HG03460 (cell line): ENCODE measurements at regions not wholly inside any gene's neighbourhood (a gene's known extent, or its start where the extent isn't known, plus 50 kb on each side); places are given as distances from the start of the nearest gene placed in this dataset.

Source experiments
- ATAC-seq: cut with Tn5 transposase; IDR thresholded peaks from one replicate; pipeline ENCODE4 v1.9.1; 2021; ENCODE audit not compliant: unreplicated experiment

- ATAC-seq: no peak
Observed at GRCh38 chr5:58121391-58121790, 338.5 kb downstream of the PLK2 start.

- ATAC-seq: no peak
Observed at GRCh38 chr5:58117542-58117941, 342.3 kb downstream of the PLK2 start.

- no peak for ATAC-seq
Observed at GRCh38 chr5:58116346-58116745, 343.5 kb downstream of the PLK2 start.

GRCh38 chr5:58115811-58116210 is 344.1 kb downstream of the PLK2 start:
- no peak for ATAC-seq

- ATAC-seq: no peak
Observed at GRCh38 chr5:58114324-58114723, 345.6 kb downstream of the PLK2 start.

GRCh38 chr5:58113172-58113571 is 346.7 kb downstream of the PLK2 start:
- ATAC-seq: no peak

GRCh38 chr5:58108511-58108910 is 351.4 kb downstream of the PLK2 start:
- ATAC-seq: no peak

GRCh38 chr5:58107704-58108103 is 352.2 kb downstream of the PLK2 start:
- no peak for ATAC-seq

- no peak for ATAC-seq
Observed at GRCh38 chr5:58106754-58107410, 353.0 kb downstream of the PLK2 start.

GRCh38 chr5:58105836-58106235 is 354.1 kb downstream of the PLK2 start:
- ATAC-seq: no peak

- ATAC-seq: no peak
Observed at GRCh38 chr5:58099257-58099656, 360.6 kb downstream of the PLK2 start.

- no peak for ATAC-seq
Observed at GRCh38 chr5:58094031-58094430, 365.9 kb downstream of the PLK2 start.

GRCh38 chr5:58090704-58091103 is 369.2 kb downstream of the PLK2 start:
- no peak for ATAC-seq

GRCh38 chr5:58088941-58089340 is 370.9 kb downstream of the PLK2 start:
- ATAC-seq: no peak

- no peak for ATAC-seq
Observed at GRCh38 chr5:58087905-58088304, 372.0 kb downstream of the PLK2 start.

GRCh38 chr5:58087123-58087522 is 372.8 kb downstream of the PLK2 start:
- no peak for ATAC-seq

GRCh38 chr5:58085800-58086199 is 374.1 kb downstream of the PLK2 start:
- ATAC-seq: no peak

- no peak for ATAC-seq
Observed at GRCh38 chr5:58081435-58081834, 378.5 kb downstream of the PLK2 start.

GRCh38 chr5:58080573-58080972 is 379.3 kb downstream of the PLK2 start:
- no peak for ATAC-seq

GRCh38 chr5:58077966-58078365 is 381.9 kb downstream of the PLK2 start:
- no peak for ATAC-seq

- ATAC-seq: no peak
Observed at GRCh38 chr5:58077416-58077815, 382.5 kb downstream of the PLK2 start.

GRCh38 chr5:58076483-58077257 is 383.2 kb downstream of the PLK2 start:
- no peak for ATAC-seq

- ATAC-seq: no peak
Observed at GRCh38 chr5:58075907-58076306, 384.0 kb downstream of the PLK2 start.
